OCI-LY1 (cell line): ENCODE measurements at regions not wholly inside any gene's neighbourhood (a gene's known extent, or its start where the extent isn't known, plus 50 kb on each side); places are given as distances from the start of the nearest gene placed in this dataset.

Experiments
- H2AFZ ChIP-seq: fragments of 200-600 bp; sonication (generic), shearing (Covaris generic); 2 replicates; pipeline ENCODE4 v1.6.0; 2014; ENCODE audit warnings: antibody characterized with exemption, mild to moderate bottlenecking, low read length
- H3F3A ChIP-seq: fragments of 200-600 bp; sonication (generic), shearing (Covaris generic); 2 replicates; pipeline ENCODE4 v1.6.0; 2014; ENCODE audit warnings: mild to moderate bottlenecking, antibody characterized with exemption, low read length, moderate library complexity; ENCODE audit not compliant: insufficient read depth
- H3K27ac ChIP-seq: fragments of 200-600 bp; sonication (generic); 2 replicates; pipeline ENCODE4 v1.5.1; 2014; ENCODE audit warnings: low read length, mixed run types, mild to moderate bottlenecking, low read depth; ENCODE audit not compliant: poor library complexity, severe bottlenecking
- H3K27me3 ChIP-seq: fragments of 200-600 bp; sonication (generic); 2 replicates; pipeline ENCODE4 v1.6.0; 2014; ENCODE audit warnings: antibody characterized with exemption, mild to moderate bottlenecking, low read length, moderate library complexity; ENCODE audit not compliant: insufficient read depth
- H3K36me3 ChIP-seq: fragments of 200-600 bp; sonication (generic); 2 replicates; pipeline ENCODE4 v1.6.1; 2014; ENCODE audit warnings: mild to moderate bottlenecking, antibody characterized with exemption, low read length, moderate library complexity, mixed read lengths; ENCODE audit not compliant: insufficient read depth
- H3K4me1 ChIP-seq: fragments of 200-600 bp; sonication (generic); 2 replicates; pipeline ENCODE4 v1.5.1; 2014; ENCODE audit warnings: mild to moderate bottlenecking, low read length, moderate library complexity; ENCODE audit not compliant: insufficient read depth, severe bottlenecking
- H3K4me2 ChIP-seq: fragments of 200-600 bp; sonication (generic), shearing (Covaris generic); 2 replicates; pipeline ENCODE4 v1.6.1; 2014; ENCODE audit warnings: low read length
- H3K4me3 ChIP-seq: fragments of 200-600 bp; sonication (generic); 2 replicates; pipeline ENCODE4 v1.5.1; 2014; ENCODE audit warnings: low read length, low read depth, mild to moderate bottlenecking, mixed read lengths; ENCODE audit not compliant: poor library complexity, severe bottlenecking
- H3K79me2 ChIP-seq: fragments of 200-600 bp; shearing (Covaris generic); 2 replicates; pipeline ENCODE4 v1.6.1; 2016; ENCODE audit warnings: mixed run types, low read length, mixed read lengths; ENCODE audit not compliant: insufficient read depth
- H3K9ac ChIP-seq: fragments of 200-600 bp; sonication (generic), shearing (Covaris generic); 2 replicates; pipeline ENCODE4 v1.6.1; 2014; ENCODE audit warnings: mild to moderate bottlenecking, low read length, mixed read lengths
- H3K9me2 ChIP-seq: fragments of 200-600 bp; sonication (generic), shearing (Covaris generic); 2 replicates; pipeline ENCODE4 v1.6.1; 2014; ENCODE audit warnings: low read depth, mild to moderate bottlenecking, low read length, mixed read lengths
- H3K9me3 ChIP-seq: fragments of 200-600 bp; shearing (Covaris generic); 2 replicates; pipeline ENCODE4 v1.6.1; 2014; ENCODE audit warnings: low read length, mixed read lengths
- H4K20me1 ChIP-seq: fragments of 200-600 bp; sonication (generic), shearing (Covaris generic); 2 replicates; pipeline ENCODE4 v1.6.0; 2016; ENCODE audit warnings: mild to moderate bottlenecking, low read length; ENCODE audit not compliant: insufficient read depth
- CTCF ChIP-seq: fragments of 200-600 bp; sonication (generic), shearing (Covaris generic); IDR thresholded peaks from 2 replicates; pipeline ENCODE4 v1.5.1; 2017; ENCODE audit warnings: mild to moderate bottlenecking, antibody characterized with exemption, low read length, moderate library complexity, mixed read lengths
- EZH2 ChIP-seq: fragments of 200-600 bp; sonication (generic), shearing (Covaris generic); IDR thresholded peaks from 2 replicates; pipeline ENCODE4 v1.8.0; 2017; ENCODE audit warnings: borderline replicate concordance, mixed run types, mild to moderate bottlenecking, antibody characterized with exemption, low read length, moderate library complexity, mixed read lengths

- H3K4me3 ChIP-seq, result no peak overlapping the region
- H3K9me3 ChIP-seq, result no peaks in the 10 kb centered on the region
- no peak overlapping the region for H2AFZ ChIP-seq
- H3F3A ChIP-seq, result no peaks in the 10 kb centered on the region
- H3K27ac ChIP-seq, result no peak overlapping the region
- H3K27me3 ChIP-seq, result 0 out of 2 replicates have a peak, but pooled peaks cover 2% of the 10 kb centered on the region
- no peaks in the 10 kb centered on the region for H3K4me1 ChIP-seq
- no peak overlapping the region for H3K4me2 ChIP-seq
- H4K20me1 ChIP-seq, result no peaks in the 10 kb centered on the region
- H3K9me2 ChIP-seq, result no peaks in the 10 kb centered on the region
- no peak for TF ChIP-seq EZH2
- no peak for TF ChIP-seq CTCF
- no peak overlapping the region for H3K9ac ChIP-seq
- H3K79me2 ChIP-seq, result no peaks in the 10 kb centered on the region
- H3K36me3 ChIP-seq, result no peaks in the 10 kb centered on the region
Observed at GRCh38 chr16:86045591-86045971, 146.6 kb downstream of the IRF8 start.

- Histone ChIP-seq H3K4me3 (no peak overlapping the region), H4K20me1 (no peaks in the 10 kb centered on the region), H3K27me3 (no peaks in the 10 kb centered on the region), H3K79me2 (no peaks in the 10 kb centered on the region), H3K27ac (no peak overlapping the region), H2AFZ (no peak overlapping the region), H3K36me3 (no peaks in the 10 kb centered on the region), H3K4me1 (no peaks in the 10 kb centered on the region), H3K4me2 (no peak overlapping the region), H3F3A (no peaks in the 10 kb centered on the region), H3K9me2 (no peaks in the 10 kb centered on the region), H3K9me3 (no peaks in the 10 kb centered on the region), H3K9ac (no peak overlapping the region)
- TF ChIP-seq CTCF (no peak), EZH2 (no peak)
Observed at GRCh38 chr16:86046026-86046425, 147.1 kb downstream of the IRF8 start.

- Histone ChIP-seq H2AFZ (no peak overlapping the region), H3K9ac (no peak overlapping the region), H4K20me1 (no peaks in the 10 kb centered on the region), H3K79me2 (no peaks in the 10 kb centered on the region), H3K27ac (no peak overlapping the region), H3K9me3 (no peaks in the 10 kb centered on the region), H3K9me2 (no peaks in the 10 kb centered on the region), H3K4me1 (no peaks in the 10 kb centered on the region), H3F3A (no peaks in the 10 kb centered on the region), H3K36me3 (no peaks in the 10 kb centered on the region), H3K27me3 (no peaks in the 10 kb centered on the region), H3K4me2 (no peak overlapping the region), H3K4me3 (no peak overlapping the region)
- TF ChIP-seq CTCF (no peak), EZH2 (no peak)
Observed at GRCh38 chr16:86046667-86047270, 147.8 kb downstream of the IRF8 start.
